ENCODE measurements at regions not wholly inside any gene's neighbourhood (a gene's known extent, or its start where the extent isn't known, plus 50 kb on each side); places are given as distances from the start of the nearest gene placed in this dataset.

GRCh38 chr11:80718611-80719291 is 1277.9 kb upstream of the TENM4 start (continued):
- TF ChIP-seq SIX5 (IDR thresholded peaks at IDR 0.05; ENCODE audit: low read depth, low read length) (no peak), KDM4A (IDR thresholded peaks at IDR 0.05; ENCODE audit: low read depth, low read length, severe bottlenecking) (no peak)

Data from H1 (cell line).